ENCODE measurements at regions not wholly inside any gene's neighbourhood (a gene's known extent, or its start where the extent isn't known, plus 50 kb on each side); places are given as distances from the start of the nearest gene placed in this dataset.
"Not testable (repeated sequence)": the region's sequence is repeated elsewhere in the genome, so short reads cannot be mapped to it uniquely, and the experiment has no call there.

GRCh38 chr15:67945951-67946700, 106.3 kb upstream of the RNU6-1 start:
- DNase-seq (ENCODE audit: low spot score), result no peak

DNA sequence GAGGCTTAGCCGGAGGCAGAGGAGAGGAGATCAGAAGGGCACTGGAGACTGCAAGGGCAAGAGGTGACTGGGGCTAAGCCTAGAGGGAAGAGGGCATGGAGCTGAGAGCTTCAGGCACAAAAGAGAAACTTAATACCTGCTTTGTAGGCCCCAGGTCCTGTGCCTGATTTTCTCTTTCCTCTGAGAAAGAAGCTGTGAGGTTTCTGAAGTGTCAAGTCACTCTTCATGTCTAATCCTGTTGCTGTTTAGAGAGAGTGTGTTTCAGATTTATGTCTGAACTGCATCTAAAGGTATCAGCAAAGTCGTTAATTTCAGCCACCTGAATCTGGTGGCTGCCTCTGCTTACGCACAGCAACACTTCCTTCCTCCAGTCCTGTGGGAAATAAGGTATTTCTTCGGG, 106.9 kb upstream of the RNU6-1 start:
- DNase-seq (ENCODE audit: low spot score), result no peak

- DNase-seq (ENCODE audit: low spot score), result no peak
Measured at GRCh38 chr15:67947254-67948039, 106.7 kb upstream of the PIAS1 start.

DNA sequence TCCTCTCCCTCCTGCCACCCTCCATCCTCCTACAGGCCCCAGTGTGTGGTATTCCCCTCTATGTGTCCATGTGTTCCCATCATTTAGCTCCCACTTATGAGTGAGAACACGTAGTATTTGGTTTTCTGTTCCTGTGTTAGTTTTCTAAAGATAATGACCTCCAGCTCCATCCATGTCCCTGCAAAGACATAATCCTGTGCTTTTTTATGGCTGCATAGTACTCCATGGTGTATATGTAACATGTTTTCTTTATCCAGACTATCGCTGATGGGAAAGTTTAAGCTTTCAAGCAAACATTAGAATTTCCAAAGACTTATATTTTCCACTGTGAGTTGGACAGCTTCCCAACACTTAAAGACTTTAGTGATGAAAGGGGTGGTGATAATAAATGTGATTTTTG, 105.9 kb upstream of the PIAS1 start:
- DNase-seq (ENCODE audit: low spot score), result no peak

GRCh38 chr15:67951187-67951586, 102.9 kb upstream of the PIAS1 start:
- not testable (repeated sequence) for DNase-seq (ENCODE audit: low spot score)

- no peak for DNase-seq (ENCODE audit: low spot score)
Measured at GRCh38 chr15:67953299-67953698, 100.8 kb upstream of the PIAS1 start.

GRCh38 chr15:67955252-67955651, 98.9 kb upstream of the PIAS1 start:
- DNase-seq (ENCODE audit: low spot score), result no peak

GRCh38 chr15:67957435-67958132, 96.5 kb upstream of the PIAS1 start:
- no peak for DNase-seq (ENCODE audit: low spot score)

- peak; percentile 73 for DNase-seq (ENCODE audit: low spot score)
Measured at GRCh38 chr15:67967871-67968431, 86.2 kb upstream of the PIAS1 start.

GRCh38 chr15:67968564-67968963, 85.6 kb upstream of the PIAS1 start:
- DNase-seq (ENCODE audit: low spot score), result no peak

GRCh38 chr15:67968966-67969365, 85.1 kb upstream of the PIAS1 start:
- DNase-seq (ENCODE audit: low spot score), result no peak

DNA sequence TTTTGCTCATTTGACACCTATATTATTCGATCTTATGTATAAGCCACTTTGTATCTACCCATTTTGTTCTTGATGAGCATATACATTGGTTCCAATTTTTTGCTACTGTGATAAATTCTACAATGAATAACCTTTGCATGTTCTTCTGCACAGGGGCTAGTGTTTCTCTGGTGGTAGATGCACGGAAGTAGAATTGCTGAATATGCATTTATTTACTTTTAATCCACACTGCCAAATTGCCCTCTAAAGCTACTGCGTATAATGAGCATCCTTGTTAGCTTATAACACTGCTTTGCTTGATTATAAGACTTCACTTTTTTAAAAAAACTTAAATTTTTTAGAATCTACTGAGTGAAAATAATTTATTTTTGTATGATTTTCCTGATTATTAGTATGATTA, 84.2 kb upstream of the PIAS1 start:
- no peak for DNase-seq (ENCODE audit: low spot score)

DNA sequence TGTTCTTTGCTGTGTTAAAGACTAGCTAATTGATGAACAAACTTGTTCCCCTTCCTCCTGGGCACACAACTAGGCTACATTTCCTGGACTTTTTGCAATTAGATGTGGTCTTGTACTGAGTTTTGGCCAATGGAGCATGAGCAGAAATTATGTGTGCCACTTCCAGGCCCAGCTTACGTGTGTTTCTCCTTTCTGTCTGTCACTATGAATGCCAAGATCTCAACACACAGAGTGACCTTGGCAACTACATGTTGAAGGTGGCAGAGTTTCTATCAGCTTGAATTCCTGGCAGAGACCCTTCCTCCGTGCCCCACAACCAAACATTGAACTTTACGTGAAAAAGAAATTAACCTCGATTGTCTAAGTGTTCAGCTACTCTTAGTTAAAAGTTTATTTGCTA, 81.7 kb upstream of the PIAS1 start:
- no peak for DNase-seq (ENCODE audit: low spot score)

DNA sequence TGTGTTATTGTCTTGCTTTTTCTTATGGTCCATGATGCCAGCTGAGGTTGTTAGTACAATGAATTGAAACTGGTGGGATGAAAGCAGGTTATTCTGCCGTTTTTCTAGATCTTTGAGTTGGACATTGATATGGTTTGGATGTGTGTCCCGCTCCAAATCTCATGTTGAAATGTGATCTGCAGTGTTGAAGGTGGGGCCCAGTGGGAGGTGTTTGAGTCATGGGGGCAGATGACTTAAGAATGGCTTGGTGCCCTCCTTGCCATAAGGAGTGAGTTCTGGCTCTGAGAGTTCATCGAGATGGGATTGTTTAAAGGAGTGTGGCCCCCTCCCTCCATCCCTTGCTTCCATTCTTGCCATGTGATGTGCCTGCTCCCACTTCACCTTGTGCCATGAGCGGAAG, 80.3 kb upstream of the PIAS1 start:
- no peak for DNase-seq (ENCODE audit: low spot score)

GRCh38 chr15:67976506-67977073, 77.5 kb upstream of the PIAS1 start:
- no peak for DNase-seq (ENCODE audit: low spot score)

GRCh38 chr15:67977414-67978089, 76.6 kb upstream of the PIAS1 start:
- DNase-seq (ENCODE audit: low spot score), result no peak

- DNase-seq (ENCODE audit: low spot score), result no peak
Measured at GRCh38 chr15:67979281-67979680, 74.8 kb upstream of the PIAS1 start.

GRCh38 chr15:67980171-67980570, 73.9 kb upstream of the PIAS1 start:
- DNase-seq (ENCODE audit: low spot score), result no peak

- DNase-seq (ENCODE audit: low spot score), result no peak
Measured at GRCh38 chr15:67980773-67981685, 73.1 kb upstream of the PIAS1 start.

DNA sequence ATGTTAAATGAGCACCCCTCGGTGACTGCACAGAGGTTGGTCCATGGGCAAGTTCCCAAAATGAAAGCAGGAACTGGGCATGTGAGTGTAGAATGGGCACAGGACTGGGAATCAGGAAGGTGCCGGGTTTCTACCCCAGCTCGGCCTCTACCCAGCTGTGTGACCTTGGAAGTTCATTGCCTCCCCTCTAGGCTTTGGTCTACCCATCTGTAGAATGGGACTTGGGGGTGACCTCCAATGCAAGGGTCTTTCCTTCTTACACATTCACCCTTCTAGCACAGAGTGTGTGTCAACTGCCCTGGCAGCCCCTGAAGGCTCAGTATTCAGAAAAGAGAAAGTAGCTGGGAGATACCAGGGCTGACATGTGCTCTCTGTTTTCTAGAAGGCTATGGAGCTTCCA, 72.3 kb upstream of the PIAS1 start:
- DNase-seq (ENCODE audit: low spot score), result no peak

All from mucosa of gallbladder (tissue), 1 donor.